ENCODE measurements at regions not wholly inside any gene's neighbourhood (a gene's known extent, or its start where the extent isn't known, plus 50 kb on each side); places are given as distances from the start of the nearest gene placed in this dataset.

- FAIRE-seq = no peak
Observed at GRCh38 chr6:11392778-11393507, 144.6 kb upstream of the TMEM170B start.

More at GRCh38 chr6:11392778-11393507, 144.6 kb upstream of the TMEM170B start:
- H4K20me1 ChIP-seq (ENCODE audit: control insufficient read depth, insufficient read depth) = no peaks in the 10 kb centered on the region
- H3K27me3 ChIP-seq (replicated peaks in 1 of 2; ENCODE audit: control insufficient read depth in 2 of 2, insufficient read depth in 2 of 2, low read length in 1 of 2) = no peaks in the 10 kb centered on the region
- no TSS peak for BruUV-seq (replicated peaks)
- H3K79me2 ChIP-seq (ENCODE audit: control insufficient read depth, insufficient read depth, low read length) = no peaks in the 10 kb centered on the region
- TF ChIP-seq BHLHE40 (IDR thresholded peaks at IDR 0.05; ENCODE audit: borderline replicate concordance in 1 of 2, low read depth in 2 of 2, low read length in 1 of 2) (peak in 1 of 2 experiments; percentile 37; a peak in 1 of 4 replicates), YBX1 (IDR thresholded peaks at IDR 0.05) (no peak), NR2F1 (conservative IDR thresholded peaks at IDR 0.05) (peak; percentile 54; the same call in 1 of the 2 replicates), MEF2A (IDR thresholded peaks at IDR 0.05; ENCODE audit: insufficient read depth, low read depth, low read length) (no peak), CEBPZ (IDR thresholded peaks at IDR 0.05; ENCODE audit: low read depth, low read length) (no peak), FOXK2 (IDR thresholded peaks at IDR 0.05) (no peak), POU2F2 (IDR thresholded peaks at IDR 0.05; ENCODE audit: borderline replicate concordance, low read depth, low read length) (no peak), IRF3 (IDR thresholded peaks at IDR 0.05) (no peak), MYB (IDR thresholded peaks at IDR 0.05; ENCODE audit: borderline replicate concordance, low read depth, low read length) (no peak), TCF7 (IDR thresholded peaks at IDR 0.05; ENCODE audit: borderline replicate concordance) (peak; percentile 12; the same call in 1 of the 2 replicates), NR2C2 (IDR thresholded peaks at IDR 0.05; ENCODE audit: borderline replicate concordance, control insufficient read depth, insufficient read length, low read depth) (no peak), IRF5 (IDR thresholded peaks at IDR 0.05; ENCODE audit: borderline replicate concordance) (no peak)
- no peak overlapping the region for H3K27ac ChIP-seq (ENCODE audit: control insufficient read depth, insufficient read depth)
- ATAC-seq = no peak
- SMC1A ChIA-PET (ENCODE audit: uncharacterized antibody, unreplicated experiment) = interaction anchor here (0.7 to 3.3 kb wide), 16 partner anchors 8 to 103 kb away, joined by 3 to 26 read pairs (median 5); no protein-coding TSS in a partner anchor
- no peak overlapping the region; the same call in 1 of the 2 replicates for H2AFZ ChIP-seq (ENCODE audit: control insufficient read depth, low read depth, low read length)
- intact Hi-C loops (cut with micrococcal nuclease; ENCODE audit: unreplicated experiment) = no loop called here
- DNase-seq (ENCODE audit: low read depth, low spot score) = no peak
- H3K36me3 ChIP-seq (ENCODE audit: control insufficient read depth in 2 of 2, insufficient read depth in 2 of 2, low read length in 1 of 2) = no peaks in the 10 kb centered on the region
- POLR2A ChIA-PET = interaction anchor here (1.1 to 3.9 kb wide), 6 partner anchors 8 to 18 kb away, joined by 3 to 23 read pairs (median 6); no protein-coding TSS in a partner anchor
- H3K4me1 ChIP-seq (ENCODE audit: control insufficient read depth, insufficient read depth, low read length) = peaks cover 4% of the 10 kb centered on the region
- no peak overlapping the region for H3K4me3 ChIP-seq
- in situ Hi-C loops (cut with MboI) = no loop called here
- 96% methylated on average over 11 of the region's 11 CpGs for WGBS (ENCODE audit: insufficient coverage, insufficient replicate concordance, low lambda C conversion rate, missing lambda C conversion rate)
- CTCF ChIA-PET = interaction anchor here (0.8 to 2.3 kb wide), 6 partner anchors 9 to 104 kb away, joined by 3 to 11 read pairs (median 4); no protein-coding TSS in a partner anchor
- H3K4me2 ChIP-seq (ENCODE audit: control insufficient read depth, insufficient read depth) = no peak overlapping the region
- no peak overlapping the region for H3K9ac ChIP-seq (ENCODE audit: control insufficient read depth, insufficient read depth, low read length)
- H3K9me3 ChIP-seq (replicated peaks; ENCODE audit: control insufficient read depth, insufficient read depth, low read length) = peaks cover 4% of the 10 kb centered on the region; the same call in 2 of the 3 replicates
- RAD21 ChIA-PET (ENCODE audit: unreplicated experiment) = interaction anchor here (1.1 to 3.7 kb wide), 9 partner anchors 8 to 118 kb away, joined by 3 to 30 read pairs (median 5); no protein-coding TSS in a partner anchor

Measured in GM12878 (cell line).